Activated CD4-positive, alpha-beta T cell treated with anti-CD3 and anti-CD28 coated beads, Interleukin-10, Interleukin-2, amounts not matched to agents 100 ng/mL and 50 ng/mL, durations not matched to agents 16 hours and 8 hours (primary cell): ENCODE measurements at regions not wholly inside any gene's neighbourhood (a gene's known extent, or its start where the extent isn't known, plus 50 kb on each side); places are given as distances from the start of the nearest gene placed in this dataset.

Experiments used
- DNase-seq: peaks from one replicate; pipeline ENCODE4 v3.0.0-alpha.2; 2020

DNA sequence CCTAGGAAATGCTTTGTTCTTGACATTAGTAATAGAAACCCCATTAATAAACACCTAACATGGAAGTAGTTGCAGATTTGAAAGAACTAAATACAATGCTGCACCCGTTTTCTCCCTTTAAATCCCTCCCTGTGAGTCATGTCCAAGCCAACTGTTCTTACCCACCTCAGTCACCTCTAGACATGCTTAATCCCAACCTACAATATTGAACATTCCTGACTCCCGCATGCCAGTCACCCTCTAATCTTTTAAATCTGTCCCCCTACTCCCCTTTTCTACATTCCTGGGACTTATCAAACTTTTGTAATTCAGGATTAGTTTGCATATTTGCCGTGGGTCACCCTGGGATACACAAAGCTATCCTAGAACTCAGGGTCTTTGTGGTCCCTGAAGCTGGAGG lies 374.6 kb downstream of the IRS1 start:
- no peak for DNase-seq

DNA sequence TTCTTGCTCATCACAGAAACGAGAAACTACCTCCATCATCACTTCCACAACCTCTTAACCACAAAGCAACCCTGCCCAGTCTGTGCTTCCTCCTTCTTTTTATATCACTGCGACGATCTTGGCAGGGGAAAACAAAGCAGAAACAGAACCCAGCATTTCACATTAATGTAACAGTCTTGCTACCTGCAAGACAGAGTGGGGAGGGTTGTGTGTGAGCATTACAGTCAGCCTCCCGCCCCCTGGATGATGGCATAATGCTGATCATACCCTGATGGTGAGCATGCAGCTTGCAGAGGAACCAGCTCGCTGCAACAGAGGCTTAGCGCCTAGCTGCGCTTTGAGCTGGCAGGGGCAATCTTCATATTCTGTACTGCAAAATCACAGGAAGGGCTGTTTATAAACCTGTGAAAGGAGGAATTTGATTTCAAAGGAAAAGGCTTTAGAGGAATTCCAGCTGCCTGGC lies 376.1 kb downstream of the IRS1 start:
- DNase-seq: peak; percentile 64

DNA sequence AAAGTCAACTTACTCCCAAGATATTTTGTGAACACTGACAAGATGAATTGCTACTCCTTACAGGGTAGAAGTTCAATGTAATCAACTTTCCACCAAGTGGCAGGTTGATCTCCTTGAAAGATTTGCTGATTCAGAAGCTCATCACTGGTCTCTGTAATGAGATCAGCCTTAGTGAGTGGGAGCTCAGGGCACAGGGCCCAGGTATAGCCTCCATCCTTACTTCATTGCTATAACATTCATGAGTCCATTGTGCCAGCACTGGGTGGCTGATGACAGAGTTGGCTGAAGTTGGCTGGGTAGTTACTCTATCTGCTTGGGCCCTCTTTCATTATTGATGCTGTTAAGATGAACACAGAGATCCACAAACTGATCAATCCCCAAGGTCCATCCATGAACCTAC lies 379.0 kb downstream of the IRS1 start:
- no peak for DNase-seq

DNA sequence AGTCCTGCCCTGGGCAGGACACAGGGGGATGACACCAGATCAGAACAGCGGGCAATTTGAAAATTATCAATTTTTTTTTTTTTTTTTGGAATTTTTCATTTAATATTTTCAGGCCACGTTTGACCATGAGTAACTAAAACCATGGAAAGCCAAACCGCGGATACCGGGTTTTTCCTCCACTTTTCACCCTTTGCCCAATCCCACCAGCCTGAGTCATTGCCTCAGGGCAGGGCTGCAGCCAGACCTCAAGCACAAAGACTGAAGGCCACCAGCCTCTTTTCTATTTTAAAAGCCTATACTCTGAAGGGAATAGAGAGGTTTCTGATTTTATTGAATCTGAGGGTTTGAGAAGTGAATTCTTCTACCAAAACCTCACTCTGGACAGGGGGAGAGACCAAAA lies 381.1 kb downstream of the IRS1 start:
- DNase-seq: no peak

DNA sequence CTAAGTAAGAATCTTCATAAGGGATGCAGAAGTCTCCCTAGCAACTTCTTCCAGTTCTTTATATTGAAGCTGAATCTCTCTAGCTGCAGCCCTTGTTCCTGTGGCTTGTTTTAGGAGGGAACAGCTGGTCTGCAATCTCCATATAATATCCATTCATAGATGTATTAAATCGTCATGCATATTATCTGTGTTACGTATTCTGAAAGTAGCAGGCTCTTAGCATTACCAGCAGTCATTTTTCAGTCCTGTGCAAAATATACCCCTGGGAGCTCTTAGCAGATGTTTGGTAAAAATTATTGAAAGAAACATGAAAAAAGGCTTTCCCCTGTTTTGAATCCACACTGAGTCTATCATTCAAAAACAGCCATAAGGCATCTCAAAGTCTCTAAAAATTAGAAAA lies 385.3 kb downstream of the IRS1 start:
- no peak for DNase-seq

DNA sequence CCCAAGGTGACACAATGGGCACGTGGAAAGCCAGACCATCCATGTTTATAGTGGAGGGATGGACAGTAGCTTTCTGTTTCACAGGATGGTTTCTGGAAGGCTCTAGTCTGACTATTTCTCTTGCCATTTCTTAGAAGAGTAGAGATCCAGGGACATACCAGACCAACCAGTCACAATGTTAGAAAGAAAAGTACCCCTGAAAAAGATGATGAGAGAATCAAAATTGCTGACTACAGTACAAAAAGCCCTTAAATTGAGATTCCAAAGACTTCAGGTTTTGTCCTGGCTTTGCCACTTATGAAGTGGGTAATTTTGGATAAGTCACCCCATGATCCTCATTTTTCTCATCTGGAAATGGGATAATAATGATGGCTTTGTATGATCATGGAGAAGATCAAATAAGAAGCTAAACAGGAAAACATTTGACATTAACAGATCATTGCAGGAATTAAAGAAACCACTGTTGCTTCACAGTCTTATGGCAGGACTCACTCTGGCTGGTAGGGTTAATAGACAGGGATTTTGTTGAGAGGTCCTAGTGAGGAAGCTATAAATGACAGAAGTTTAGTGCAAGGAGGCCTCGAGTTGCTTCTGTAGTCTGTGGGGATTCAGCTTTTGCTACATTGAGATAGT lies 386.0 kb downstream of the IRS1 start:
- no peak for DNase-seq

DNA sequence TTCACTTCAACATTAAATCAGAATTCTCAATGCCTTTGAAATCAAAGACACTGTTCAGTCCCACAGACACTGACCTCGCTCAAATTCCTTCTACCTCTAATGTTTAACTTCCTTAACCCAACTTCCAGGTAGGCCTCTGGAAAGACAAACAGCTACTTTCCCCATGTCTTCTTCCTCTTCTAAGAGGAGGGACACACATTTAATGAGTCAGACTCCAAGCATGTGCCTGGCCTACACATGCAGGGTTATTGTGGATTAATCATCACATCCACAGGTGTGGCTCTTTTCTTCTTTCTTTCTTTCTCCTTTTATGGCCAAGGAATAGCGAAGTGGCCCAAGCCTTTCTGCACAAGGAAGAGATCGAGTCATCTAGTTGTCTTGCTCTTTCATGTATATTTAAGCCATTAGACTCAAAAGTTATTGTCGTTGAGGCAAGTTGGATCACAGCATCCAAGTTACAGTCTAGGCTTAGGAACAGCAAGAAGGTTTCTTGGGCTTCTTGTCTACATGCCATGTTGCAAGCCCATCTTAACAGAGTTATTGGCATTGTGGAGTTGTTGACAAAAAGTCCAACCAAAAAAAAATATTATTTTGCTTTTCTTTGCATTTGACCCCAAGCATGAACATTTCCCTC lies 387.8 kb downstream of the IRS1 start:
- DNase-seq: no peak

DNA sequence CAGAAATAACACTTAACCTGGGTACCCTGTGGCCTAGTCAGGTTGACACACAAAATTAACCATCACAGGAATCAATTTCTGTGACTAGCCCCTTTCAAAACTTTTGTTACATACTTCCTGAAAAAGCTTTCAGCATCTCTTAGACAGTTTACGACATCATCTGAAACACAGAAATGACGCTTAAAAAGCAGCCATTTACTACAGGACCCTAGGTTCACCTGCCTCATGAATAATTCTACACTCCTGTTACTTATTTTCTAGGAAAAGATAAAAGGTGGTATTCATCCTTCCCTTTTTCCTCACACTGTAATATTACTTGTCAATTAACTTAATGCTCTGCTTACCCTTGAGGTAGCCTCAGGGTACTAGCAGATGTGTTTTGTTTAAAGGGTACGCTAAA lies 388.4 kb downstream of the IRS1 start:
- no peak for DNase-seq

DNA sequence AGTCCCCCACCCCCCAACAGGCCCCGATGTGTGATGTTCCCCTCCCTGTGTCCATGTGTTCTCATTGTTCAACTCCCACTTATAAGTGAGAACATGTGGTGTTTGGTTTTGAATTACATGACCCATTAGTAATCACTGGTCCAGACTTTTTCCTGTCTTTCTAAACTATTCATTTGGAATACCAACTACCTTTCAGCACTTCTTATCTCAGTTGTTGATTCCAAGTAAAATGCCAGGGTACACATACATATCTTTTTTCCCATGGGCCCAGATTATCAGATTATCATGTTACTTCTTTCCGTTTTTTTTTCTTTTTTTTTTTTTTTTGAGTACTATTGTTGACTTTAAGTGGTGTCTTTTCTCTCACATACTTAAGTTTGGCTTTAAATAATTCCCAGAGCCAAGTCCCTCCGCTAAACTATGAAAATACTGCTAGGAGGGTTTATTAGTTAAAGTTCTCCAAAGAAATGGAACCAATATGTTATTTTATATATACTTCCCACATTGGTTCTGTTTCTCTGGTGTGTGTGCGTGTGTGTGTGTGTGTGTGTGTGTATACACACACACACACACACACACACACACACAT lies 389.3 kb downstream of the IRS1 start:
- DNase-seq: no peak

DNA sequence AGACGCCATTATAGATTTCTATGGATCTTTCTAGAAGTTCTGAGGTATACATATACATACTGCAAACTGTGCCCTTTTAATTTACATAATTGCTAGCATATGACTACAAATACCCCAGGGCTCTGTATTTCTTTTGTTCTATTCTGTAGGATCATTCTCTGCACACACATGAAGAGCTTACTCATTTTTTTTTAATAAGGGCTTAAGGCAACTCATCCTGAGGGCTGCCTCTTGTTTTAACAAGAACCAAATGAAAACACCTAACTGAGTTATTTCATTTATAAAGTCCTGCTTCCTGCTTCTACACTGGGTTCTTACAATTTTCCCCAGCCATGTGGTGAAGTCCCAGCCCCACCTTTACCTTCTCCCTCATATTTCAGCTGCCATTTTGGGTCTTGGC lies 390.5 kb downstream of the IRS1 start:
- no peak for DNase-seq

DNA sequence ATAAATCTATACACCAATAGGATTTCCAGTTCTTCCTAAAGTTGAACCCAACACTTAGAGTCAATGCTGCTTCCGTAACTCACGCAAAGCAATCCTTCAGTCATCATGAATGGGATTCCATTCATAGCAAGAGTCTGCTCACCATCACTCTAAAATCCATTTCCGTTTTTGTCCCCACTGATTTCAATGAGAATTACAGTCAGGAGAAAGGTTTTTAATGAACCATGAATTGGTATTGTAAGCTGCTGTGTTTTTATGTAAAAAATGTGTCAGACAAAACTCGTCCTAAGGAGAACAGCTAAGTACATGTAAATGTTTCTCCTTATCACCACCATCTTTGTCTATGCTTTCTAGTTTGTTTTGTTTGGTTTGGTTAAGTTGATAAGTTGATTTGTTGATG lies 391.5 kb downstream of the IRS1 start:
- DNase-seq: no peak

DNA sequence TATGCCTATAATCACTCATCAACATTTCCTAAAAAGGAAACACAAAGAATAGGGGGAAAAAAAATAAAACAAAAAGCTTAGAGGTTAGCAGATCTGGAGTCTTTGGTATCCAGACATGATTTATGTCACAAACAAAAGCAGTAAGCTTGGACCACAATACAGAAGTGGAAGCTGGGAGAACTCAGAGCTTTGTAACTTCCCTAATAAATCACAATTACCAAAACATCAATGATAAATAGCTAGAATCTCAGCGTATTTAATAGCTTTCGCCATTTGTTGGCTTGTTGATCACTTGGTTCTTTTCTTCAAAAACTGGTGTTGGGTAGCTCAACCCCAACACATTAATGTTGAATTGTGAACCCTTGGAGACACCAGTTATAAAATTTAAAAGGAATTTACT lies 392.5 kb downstream of the IRS1 start:
- DNase-seq: no peak

DNA sequence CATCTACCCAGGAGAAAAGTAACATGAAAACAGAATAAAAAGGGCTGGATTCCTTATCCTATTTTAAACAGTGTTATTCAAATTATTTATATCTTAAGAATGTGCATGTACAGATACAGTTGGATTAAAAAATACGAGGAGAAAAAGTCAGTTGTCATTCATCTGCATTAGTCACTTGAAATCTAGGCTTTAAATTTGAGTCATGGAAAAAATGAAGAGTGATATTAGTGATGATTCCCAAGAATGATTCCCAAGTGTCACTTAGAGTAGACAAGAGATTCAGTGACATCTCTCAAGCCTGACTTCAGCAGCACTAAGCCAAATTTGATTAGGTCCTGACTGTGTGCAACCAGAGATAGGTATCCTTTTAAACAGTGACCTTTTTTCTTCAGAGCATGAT lies 394.2 kb downstream of the IRS1 start:
- DNase-seq: no peak

DNA sequence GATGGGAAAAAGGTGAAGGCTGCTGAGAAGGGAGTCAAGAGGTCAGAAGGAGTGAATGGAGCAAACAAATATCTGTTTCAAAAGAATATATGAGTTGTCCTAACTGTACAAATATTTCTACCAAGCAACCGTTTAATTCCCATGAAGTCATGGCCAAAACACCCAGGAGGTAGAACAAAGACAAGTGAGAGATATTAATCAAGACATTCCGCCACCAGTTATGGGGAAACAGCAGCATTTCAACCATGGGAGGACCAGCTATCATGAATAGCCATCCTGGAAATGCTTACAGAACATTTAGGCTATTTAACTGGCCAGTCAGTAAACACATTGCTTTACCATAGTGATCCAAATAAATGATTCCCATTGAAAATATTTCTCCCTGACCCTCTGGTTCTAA lies 396.3 kb downstream of the IRS1 start:
- no peak for DNase-seq

DNA sequence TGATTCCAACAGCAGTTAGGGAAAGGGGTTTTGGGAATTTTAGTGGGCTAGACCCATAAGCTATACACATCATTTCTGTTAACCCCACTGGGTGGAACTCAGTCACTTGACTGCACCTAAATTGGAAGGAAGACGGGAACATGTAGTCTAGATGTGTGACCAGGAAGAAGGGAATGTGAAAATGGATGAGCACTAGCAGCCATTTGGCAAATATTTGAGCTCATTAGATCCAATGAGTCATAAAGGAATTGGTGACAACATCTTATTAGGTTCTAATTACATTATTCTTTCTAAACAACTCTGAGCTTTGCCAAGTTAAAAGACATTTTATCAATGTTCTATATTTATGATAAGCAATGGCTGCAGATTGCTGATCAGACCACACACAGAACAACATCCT lies 400.6 kb downstream of the IRS1 start:
- DNase-seq: no peak

DNA sequence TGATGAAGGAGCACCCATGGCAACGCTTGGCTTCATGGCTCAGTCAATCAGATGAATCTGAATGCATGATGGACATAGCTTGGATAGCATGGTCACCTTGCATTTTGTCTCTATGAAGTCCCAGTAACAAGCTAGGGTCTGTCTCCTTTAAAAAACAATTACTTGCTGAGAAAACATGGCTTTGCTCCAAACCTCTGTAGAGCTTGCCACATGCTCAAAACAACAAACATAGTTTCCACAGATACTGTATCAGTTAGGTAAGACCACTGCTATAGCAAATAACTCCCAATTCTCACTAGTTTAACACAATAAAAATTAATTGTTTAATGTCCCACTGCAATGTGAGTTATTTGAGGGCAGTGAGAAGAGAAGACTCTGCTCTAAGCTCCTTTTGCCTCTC lies 401.0 kb downstream of the IRS1 start:
- DNase-seq: no peak

DNA sequence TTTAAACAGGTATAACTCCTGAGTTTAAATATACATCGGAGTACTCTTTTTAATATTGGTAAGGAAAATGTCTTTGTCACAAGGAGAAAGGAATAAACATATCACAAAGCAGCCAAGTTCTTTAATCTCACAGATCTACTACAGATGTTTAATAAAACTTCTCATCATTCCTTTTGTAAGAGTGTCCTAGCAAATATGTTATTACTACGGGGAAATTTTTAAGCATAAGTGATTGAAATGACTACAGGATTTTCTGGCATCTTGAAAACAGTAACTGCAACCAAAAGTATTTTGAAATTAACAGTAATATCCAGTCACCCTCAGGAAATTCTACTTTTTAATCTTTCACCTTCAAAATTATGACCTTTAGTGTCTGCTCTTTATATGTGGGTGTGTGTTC lies 403.1 kb downstream of the IRS1 start:
- DNase-seq: no peak

DNA sequence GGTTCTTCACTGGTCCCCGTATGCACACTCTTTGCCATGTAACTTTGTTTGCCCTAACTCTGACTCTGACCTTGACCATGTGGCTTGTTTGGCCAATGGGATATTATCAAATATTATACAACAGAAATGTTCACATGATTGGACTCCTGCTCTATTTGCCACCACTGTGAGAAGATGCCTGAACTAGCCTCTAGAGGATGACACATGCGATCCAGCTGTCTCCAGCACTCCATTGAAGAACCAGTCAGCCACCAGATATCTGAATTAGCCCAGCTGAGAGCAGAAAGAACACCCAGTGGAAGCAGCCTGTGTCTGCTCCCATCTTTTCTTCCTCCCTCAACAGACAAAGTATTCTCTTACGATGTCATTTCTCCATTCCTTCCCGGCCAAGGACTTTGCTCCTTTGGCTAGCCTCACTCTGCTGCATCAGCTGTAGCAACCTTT lies 412.1 kb downstream of the IRS1 start:
- DNase-seq: no peak

DNA sequence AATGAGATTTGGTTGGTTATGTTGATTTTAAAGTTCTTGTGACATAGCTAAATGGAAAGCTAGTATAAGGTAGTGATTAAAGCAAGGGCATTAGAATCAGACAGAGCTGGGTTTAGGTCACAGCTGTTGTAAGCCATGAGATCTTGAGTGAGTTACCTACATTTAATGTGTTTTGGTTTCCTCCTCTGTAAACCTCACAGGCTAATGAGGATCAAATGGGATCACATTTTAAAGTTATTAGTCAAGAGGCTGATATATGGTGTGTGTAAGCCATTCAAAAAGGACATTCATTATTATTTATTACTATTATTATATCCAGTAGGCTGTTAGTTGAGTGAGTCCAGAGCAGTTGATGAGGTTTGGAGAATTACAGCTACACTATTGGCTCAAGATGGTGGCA lies 416.2 kb downstream of the IRS1 start:
- no peak for DNase-seq

DNA sequence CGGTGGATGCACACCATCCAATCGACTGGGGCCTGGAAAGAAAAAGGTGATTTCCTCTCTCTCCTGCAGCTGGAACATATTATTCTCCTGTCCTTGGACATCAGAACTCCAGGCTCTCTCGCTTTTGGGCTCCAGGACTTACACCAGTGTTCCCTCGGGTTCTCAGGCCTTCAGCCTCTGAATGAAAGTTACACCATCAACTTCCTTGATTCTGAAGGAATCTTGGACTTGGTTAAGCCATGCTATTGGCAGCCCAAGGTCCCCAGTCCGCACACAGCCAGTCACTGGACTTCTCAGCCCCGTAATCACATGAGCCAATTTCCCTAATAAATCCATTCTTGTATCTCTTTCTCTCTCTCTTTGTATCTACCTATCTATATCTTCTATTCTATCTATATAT lies 418.9 kb downstream of the IRS1 start:
- no peak for DNase-seq

DNA sequence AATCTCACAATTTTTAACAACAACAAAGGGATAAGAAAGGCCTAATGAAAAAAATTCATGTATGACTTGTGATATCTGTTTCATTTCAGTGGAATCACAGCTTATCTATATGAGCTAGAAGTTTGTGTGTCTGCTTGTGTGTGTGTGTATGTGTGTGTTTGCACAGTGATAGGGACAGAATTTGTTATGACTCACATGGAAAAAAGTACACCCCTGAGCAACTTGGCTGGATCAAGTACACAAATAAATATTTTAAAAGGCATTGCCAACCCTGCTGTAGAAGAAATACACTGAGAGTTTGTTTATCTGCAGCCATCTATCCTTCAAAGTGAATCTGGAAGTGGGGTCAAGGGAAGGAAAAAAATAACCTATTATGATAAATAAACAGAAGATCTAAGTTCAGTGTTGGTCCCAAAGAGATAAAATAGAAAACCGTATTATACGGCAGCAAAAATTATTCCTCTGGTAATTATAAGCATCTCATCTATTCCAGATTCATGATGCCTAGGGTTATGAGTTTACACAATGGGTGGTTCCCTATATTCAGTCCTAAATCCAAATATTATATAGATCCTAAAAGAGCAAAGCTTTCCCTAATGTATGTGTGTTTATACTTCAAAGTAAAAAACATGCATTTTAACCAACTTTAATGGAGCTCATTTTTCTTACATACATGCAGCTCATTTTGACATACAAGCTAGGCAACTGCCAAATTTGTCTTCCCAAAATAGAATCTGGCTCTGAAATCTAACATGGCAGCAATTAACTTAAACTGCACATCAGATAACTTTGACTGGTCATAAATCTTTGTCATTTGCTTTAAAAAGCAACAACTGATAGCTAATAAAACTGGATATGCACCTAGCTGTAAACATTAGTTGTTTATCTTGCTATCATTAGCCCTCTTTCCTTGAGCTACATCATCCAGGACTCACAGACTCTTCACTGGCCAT lies 420.6 kb downstream of the IRS1 start:
- DNase-seq: no peak

DNA sequence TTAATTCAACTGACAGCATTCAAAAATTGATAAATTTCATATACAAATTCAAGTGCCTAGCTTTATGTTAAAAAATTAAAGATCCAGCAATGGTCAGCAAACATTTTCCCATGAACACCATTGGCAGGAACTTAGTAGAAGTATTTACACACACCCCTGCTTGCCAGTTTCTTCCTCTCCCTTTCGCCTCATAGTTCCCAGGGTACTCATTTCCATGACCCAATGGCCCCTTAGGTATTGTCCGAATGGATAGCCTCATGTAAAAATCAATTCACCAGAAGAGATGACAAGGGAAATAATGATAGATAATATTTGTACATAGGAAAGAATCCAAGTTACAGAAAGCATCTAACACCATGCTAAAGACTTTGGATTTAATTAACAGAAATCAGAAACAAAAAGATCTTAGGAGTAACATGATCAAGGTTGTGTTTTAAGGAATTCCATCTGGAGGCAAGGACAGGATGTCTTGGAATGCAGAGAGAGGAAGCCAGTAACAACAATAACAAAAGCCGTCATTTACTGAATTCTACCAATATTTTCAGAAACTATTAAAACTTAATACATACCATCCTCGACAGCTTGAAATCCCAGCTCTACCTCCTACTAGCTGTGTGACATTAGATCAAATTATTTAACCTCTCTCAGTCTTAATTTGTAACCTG lies 423.0 kb downstream of the IRS1 start:
- DNase-seq: no peak

DNA sequence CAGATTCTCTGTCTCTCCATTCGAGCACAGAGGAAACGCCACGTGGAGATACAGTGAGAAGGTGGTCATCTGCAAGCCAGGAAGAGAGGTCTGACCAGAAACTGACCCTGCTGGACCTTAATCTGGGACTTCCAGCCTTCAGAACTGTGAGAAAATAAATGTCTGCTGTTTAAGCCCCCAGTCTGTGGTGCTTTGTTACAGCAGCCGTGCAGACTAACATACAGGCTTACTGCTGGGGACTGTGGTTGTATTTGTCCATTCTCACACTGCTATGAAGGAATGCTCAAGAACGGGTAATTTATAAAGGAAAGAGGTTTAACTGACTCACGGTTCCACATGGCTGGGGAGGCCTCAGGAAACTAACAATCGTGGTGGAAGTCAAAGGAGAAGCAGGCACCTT lies 432.7 kb downstream of the IRS1 start:
- no peak for DNase-seq
